ENCODE measurements at regions not wholly inside any gene's neighbourhood (a gene's known extent, or its start where the extent isn't known, plus 50 kb on each side); places are given as distances from the start of the nearest gene placed in this dataset.

DNA sequence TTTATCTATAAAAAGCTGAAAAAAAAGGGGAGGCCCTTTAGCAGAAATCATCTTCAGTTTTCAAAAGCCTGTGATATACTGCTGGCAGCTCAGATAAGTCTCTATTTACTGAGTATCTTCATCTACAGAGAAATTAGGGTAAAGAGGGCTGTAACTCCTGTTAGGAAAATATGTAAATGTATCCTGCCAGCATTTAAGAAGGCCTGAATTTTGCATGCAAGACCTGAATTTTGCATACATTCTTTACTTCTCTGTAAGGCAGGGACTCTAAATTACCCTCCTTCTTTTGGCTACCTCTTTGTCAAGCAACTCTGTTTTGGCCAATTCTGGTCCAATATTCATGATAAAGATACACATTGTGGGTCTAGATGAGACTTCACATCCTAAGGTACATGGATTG is 150.6 kb upstream of the SPACA1 start:
- no peaks in the 10 kb centered on the region for H3K9me3 ChIP-seq (ENCODE audit: control insufficient read depth in 2 of 2, low read length in 2 of 2)
- no peaks in the 10 kb centered on the region for H3K4me1 ChIP-seq (ENCODE audit: control insufficient read depth, insufficient read depth, low read length)
- no peak overlapping the region for H3K9ac ChIP-seq (ENCODE audit: low read length in 2 of 2)
- H3K27me3 ChIP-seq (ENCODE audit: control insufficient read depth in 1 of 2, insufficient read depth in 2 of 2, low read length in 2 of 2) = no peaks in the 10 kb centered on the region
- no peaks in the 10 kb centered on the region for H3K36me3 ChIP-seq (ENCODE audit: control insufficient read depth in 2 of 2, insufficient read depth in 2 of 2, low read length in 2 of 2)
- H3K4me3 ChIP-seq (ENCODE audit: low read length in 2 of 2) = no peak overlapping the region
- H3K27ac ChIP-seq (ENCODE audit: low read length) = no peak overlapping the region

DNA sequence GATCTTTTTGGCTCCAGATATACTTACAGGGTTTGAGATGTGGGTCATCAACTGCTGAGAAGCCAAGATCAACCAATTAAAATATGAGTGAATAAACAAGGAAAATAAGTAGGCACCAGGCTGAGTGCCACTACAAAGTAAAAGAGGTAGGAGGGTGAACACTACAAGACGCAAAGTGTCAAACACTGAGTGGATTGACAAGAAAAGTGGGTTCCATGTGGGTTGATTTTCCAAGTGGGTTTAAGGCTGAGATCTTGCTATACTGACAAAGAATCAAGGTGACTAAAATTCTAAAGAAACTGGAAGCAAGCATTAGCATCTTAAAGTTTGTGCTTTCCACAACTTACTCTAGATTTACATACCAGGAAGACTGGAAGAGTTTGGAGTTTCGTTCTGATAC is 160.4 kb upstream of the SPACA1 start:
- Histone ChIP-seq H3K27ac (ENCODE audit: low read length) (no peak overlapping the region), H3K27me3 (ENCODE audit: control insufficient read depth in 1 of 2, insufficient read depth in 2 of 2, low read length in 2 of 2) (no peaks in the 10 kb centered on the region), H3K36me3 (ENCODE audit: control insufficient read depth in 2 of 2, insufficient read depth in 2 of 2, low read length in 2 of 2) (no peaks in the 10 kb centered on the region), H3K4me3 (ENCODE audit: low read length in 2 of 2) (no peak overlapping the region), H3K9ac (ENCODE audit: low read length in 2 of 2) (no peak overlapping the region), H3K9me3 (ENCODE audit: control insufficient read depth in 2 of 2, low read length in 2 of 2) (no peaks in the 10 kb centered on the region), H3K4me1 (ENCODE audit: control insufficient read depth, insufficient read depth, low read length) (no peaks in the 10 kb centered on the region)

DNA sequence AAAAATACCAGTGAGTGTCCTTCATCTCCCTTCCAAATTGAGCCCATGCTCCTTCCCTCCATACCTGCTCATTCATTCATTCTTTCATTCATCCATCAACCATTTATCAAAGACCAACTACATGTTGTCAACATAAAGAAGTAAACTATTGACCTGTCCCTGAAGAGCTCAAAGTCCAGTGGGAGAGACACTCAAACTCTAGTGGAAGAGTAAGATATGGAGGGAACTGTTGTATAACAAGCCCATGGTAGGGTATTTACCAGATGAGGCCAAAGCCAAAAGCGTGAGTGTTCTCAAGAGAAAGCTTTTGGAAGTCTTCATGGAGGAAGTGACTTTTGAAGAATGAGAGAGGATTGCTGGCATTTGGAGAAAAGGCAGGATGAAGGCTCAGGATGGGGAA is 163.4 kb upstream of the SPACA1 start:
- Histone ChIP-seq H3K9me3 (ENCODE audit: control insufficient read depth in 2 of 2, low read length in 2 of 2) (no peaks in the 10 kb centered on the region), H3K9ac (ENCODE audit: low read length in 2 of 2) (no peak overlapping the region), H3K27me3 (ENCODE audit: control insufficient read depth in 1 of 2, insufficient read depth in 2 of 2, low read length in 2 of 2) (no peaks in the 10 kb centered on the region)

DNA sequence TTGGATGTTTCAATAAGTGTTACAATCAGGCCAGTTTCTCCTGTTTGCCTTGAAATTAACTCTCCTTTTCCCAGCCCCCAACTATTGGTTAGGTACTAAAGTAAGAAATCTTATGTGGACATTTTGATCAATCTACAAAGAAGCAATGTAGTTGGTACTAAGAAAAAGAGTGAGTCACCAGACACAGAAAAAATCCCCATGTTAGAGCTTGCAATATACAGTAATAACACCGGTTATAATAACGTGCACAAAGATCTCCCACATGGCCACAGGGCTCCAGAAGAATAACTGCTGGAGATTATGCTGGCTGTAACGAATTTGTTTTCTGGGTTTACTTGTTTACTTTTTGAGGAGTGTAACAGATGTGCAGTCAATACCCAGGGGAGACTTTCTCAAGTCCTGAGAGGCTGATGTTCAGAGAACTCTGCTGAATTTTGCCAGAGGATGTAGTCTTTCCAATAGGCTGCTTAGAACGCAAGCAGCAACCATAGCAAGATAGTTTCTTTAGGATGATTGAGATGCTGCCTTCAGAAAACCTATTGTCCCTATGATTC is 166.2 kb upstream of the SPACA1 start:
- Histone ChIP-seq H3K4me3 (ENCODE audit: low read length in 2 of 2) (no peak overlapping the region), H3K9ac (ENCODE audit: low read length in 2 of 2) (no peak overlapping the region), H3K27me3 (ENCODE audit: control insufficient read depth in 1 of 2, insufficient read depth in 2 of 2, low read length in 2 of 2) (no peaks in the 10 kb centered on the region), H3K9me3 (ENCODE audit: control insufficient read depth in 2 of 2, low read length in 2 of 2) (no peaks in the 10 kb centered on the region), H3K36me3 (ENCODE audit: control insufficient read depth in 2 of 2, insufficient read depth in 2 of 2, low read length in 2 of 2) (no peaks in the 10 kb centered on the region), H3K27ac (ENCODE audit: low read length) (no peak overlapping the region), H3K4me1 (ENCODE audit: control insufficient read depth, insufficient read depth, low read length) (no peaks in the 10 kb centered on the region)

More for the DNA sequence above, 163.4 kb upstream of the SPACA1 start:
- no peaks in the 10 kb centered on the region for H3K4me1 ChIP-seq (ENCODE audit: control insufficient read depth, insufficient read depth, low read length)
- H3K36me3 ChIP-seq (ENCODE audit: control insufficient read depth in 2 of 2, insufficient read depth in 2 of 2, low read length in 2 of 2) = no peaks in the 10 kb centered on the region
- no peak overlapping the region for H3K27ac ChIP-seq (ENCODE audit: low read length)
- no peak overlapping the region for H3K4me3 ChIP-seq (ENCODE audit: low read length in 2 of 2)

DNA sequence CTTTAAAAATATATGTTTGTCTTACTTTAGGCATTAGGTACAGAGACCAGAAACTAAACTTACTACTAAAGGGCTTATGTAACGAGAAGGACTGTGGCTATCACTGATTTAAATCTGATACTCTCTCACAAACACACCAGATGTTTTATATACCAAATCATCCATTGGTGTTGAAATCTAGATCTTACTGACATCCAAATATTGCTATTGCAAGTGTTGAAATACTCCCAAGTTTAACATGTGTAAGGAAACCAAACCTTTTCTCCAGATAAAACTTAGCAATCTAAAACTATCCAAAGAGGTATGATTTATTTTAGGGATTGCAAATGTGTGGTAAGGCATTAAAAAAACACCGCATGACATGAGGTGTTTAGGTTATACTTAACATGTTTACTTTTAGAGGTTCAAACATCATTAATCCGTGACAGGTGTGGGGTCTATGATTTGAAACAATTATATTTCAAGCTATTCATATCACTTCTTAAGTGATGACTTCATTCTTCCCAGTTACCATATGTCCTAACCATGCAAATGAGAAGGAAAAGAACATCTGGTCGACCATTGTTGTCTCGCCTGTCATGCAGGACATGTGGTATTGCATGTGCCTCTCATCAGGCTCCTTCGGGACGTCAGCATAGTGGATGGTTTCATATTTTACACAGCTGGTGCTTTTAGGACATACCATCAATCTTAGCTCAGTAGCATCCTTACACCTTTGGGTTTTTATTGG is 168.3 kb upstream of the SPACA1 start:
- Histone ChIP-seq H3K4me1 (ENCODE audit: control insufficient read depth, insufficient read depth, low read length) (no peaks in the 10 kb centered on the region), H3K9me3 (ENCODE audit: control insufficient read depth in 2 of 2, low read length in 2 of 2) (no peaks in the 10 kb centered on the region), H3K27me3 (ENCODE audit: control insufficient read depth in 1 of 2, insufficient read depth in 2 of 2, low read length in 2 of 2) (no peaks in the 10 kb centered on the region), H3K4me3 (ENCODE audit: low read length in 2 of 2) (no peak overlapping the region), H3K27ac (ENCODE audit: low read length) (no peak overlapping the region), H3K36me3 (ENCODE audit: control insufficient read depth in 2 of 2, insufficient read depth in 2 of 2, low read length in 2 of 2) (no peaks in the 10 kb centered on the region), H3K9ac (ENCODE audit: low read length in 2 of 2) (no peak overlapping the region)

DNA sequence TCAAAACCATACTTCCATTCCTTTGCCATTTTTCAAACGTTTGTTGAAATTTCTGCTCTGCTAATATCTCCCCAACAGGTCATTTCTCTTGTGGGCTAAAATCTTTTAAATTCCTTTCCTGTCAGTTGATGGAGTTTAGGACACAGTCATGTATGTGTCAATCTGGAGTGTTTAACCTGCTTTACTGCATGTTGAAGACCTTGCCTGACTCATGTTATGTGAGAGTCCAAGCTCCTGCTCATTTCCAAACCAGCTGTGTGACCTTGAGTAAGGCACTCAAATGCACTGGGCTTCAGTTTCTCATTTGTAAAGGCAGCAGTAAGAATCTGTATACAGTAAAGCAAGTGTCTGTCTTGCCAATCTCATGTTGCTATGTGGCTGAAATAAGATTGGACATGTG is 171.9 kb upstream of the SPACA1 start:
- no peak overlapping the region for H3K9ac ChIP-seq (ENCODE audit: low read length in 2 of 2)
- H3K27me3 ChIP-seq (ENCODE audit: control insufficient read depth in 1 of 2, insufficient read depth in 2 of 2, low read length in 2 of 2) = no peaks in the 10 kb centered on the region
- no peak overlapping the region for H3K27ac ChIP-seq (ENCODE audit: low read length)
- H3K9me3 ChIP-seq (ENCODE audit: control insufficient read depth in 2 of 2, low read length in 2 of 2) = no peaks in the 10 kb centered on the region
- H3K4me3 ChIP-seq (ENCODE audit: low read length in 2 of 2) = no peak overlapping the region
- no peaks in the 10 kb centered on the region for H3K4me1 ChIP-seq (ENCODE audit: control insufficient read depth, insufficient read depth, low read length)
- H3K36me3 ChIP-seq (ENCODE audit: control insufficient read depth in 2 of 2, insufficient read depth in 2 of 2, low read length in 2 of 2) = no peaks in the 10 kb centered on the region

DNA sequence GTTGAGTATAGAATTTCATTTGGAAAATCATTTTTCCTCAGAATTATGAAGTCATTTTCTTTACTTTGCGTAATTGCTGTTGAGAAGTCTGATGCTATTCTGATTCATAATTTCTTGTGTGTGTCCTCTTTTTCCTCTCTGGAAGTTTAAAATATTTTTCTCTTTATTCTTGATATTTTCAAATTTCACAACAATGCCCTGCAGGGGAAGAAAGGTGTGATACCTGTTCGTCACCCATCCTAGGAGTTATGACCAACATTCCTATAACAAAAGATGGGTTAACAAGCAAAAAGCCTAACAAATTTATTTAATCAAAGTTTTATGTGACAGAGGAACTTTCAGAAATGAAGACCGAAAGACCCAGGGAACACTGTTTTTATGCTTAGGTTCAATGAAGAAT is 171.5 kb upstream of the AKIRIN2 start:
- Histone ChIP-seq H3K27ac (ENCODE audit: low read length) (no peak overlapping the region), H3K4me1 (ENCODE audit: control insufficient read depth, insufficient read depth, low read length) (no peaks in the 10 kb centered on the region), H3K4me3 (ENCODE audit: low read length in 2 of 2) (no peak overlapping the region), H3K27me3 (ENCODE audit: control insufficient read depth in 1 of 2, insufficient read depth in 2 of 2, low read length in 2 of 2) (no peaks in the 10 kb centered on the region), H3K9me3 (ENCODE audit: control insufficient read depth in 2 of 2, low read length in 2 of 2) (no peaks in the 10 kb centered on the region), H3K36me3 (ENCODE audit: control insufficient read depth in 2 of 2, insufficient read depth in 2 of 2, low read length in 2 of 2) (no peaks in the 10 kb centered on the region), H3K9ac (ENCODE audit: low read length in 2 of 2) (no peak overlapping the region)

DNA sequence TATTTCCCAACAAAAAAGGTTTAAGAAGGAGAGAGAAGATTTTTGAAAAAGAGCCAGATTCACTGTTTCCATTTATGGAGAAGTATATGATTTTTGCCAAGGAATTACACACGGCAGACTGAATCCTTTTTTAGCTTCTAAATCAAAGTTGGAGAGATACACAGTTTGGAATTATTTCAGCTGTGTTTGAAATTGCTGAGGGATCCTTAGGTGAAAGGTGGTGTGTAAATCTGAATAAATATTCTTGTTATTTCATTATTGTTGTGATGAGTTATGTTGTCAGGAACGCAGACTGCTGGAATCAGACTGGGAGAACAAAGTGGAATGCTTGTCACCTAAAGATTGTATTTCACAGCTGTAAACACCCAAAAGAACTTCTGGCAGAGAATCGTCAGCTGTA is 168.5 kb upstream of the AKIRIN2 start:
- Histone ChIP-seq H3K4me1 (ENCODE audit: control insufficient read depth, insufficient read depth, low read length) (no peaks in the 10 kb centered on the region), H3K9ac (ENCODE audit: low read length in 2 of 2) (no peak overlapping the region), H3K27me3 (ENCODE audit: control insufficient read depth in 1 of 2, insufficient read depth in 2 of 2, low read length in 2 of 2) (no peaks in the 10 kb centered on the region), H3K9me3 (ENCODE audit: control insufficient read depth in 2 of 2, low read length in 2 of 2) (no peaks in the 10 kb centered on the region), H3K27ac (ENCODE audit: low read length) (no peak overlapping the region), H3K4me3 (ENCODE audit: low read length in 2 of 2) (peak overlapping the region in 1 of 2 donors; percentile 3), H3K36me3 (ENCODE audit: control insufficient read depth in 2 of 2, insufficient read depth in 2 of 2, low read length in 2 of 2) (no peaks in the 10 kb centered on the region)

DNA sequence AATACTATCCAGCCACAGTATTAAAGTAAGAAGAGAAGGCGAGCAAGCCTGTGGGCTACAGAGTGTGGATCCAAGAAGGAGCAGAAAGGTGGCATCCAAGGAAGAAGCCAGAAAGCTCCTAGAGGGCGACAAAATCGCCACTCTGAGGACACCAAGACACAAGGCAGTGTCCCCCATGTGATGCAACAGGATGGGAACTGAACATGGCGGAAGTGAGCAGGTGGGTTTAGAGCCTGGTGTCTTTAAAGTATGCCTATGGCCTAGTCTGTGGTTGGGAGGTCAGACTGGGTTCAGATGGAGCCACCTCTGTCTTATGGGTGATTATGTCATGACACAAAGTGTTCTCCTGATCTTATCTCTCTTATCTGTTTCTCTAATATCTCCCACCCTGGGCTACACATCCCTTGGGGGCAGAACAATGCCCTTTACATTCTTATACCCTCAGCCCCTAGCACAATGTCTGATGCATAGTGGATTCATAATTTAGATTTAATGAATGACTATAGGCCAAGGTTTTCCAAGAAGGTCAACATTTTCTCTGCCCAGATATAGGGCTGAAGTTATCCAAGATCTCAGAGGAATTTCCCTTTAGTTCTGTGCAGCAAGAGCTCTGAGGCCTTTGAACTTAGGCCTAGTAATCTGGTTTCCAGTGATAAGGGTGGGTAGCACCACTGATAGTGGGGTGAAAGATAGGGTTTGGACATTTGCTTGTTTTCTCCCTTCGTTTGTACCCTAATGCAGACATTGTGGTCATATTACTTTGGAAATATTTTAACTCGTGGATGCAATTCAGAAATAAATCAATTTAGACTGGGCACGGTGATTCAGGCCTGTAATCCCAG is 167.3 kb upstream of the AKIRIN2 start:
- no peaks in the 10 kb centered on the region for H3K4me1 ChIP-seq (ENCODE audit: control insufficient read depth, insufficient read depth, low read length)
- no peak overlapping the region for H3K27ac ChIP-seq (ENCODE audit: low read length)
- no peak overlapping the region for H3K4me3 ChIP-seq (ENCODE audit: low read length in 2 of 2)
- no peaks in the 10 kb centered on the region for H3K9me3 ChIP-seq (ENCODE audit: control insufficient read depth in 2 of 2, low read length in 2 of 2)
- H3K36me3 ChIP-seq (ENCODE audit: control insufficient read depth in 2 of 2, insufficient read depth in 2 of 2, low read length in 2 of 2) = no peaks in the 10 kb centered on the region
- H3K9ac ChIP-seq (ENCODE audit: low read length in 2 of 2) = no peak overlapping the region
- H3K27me3 ChIP-seq (ENCODE audit: control insufficient read depth in 1 of 2, insufficient read depth in 2 of 2, low read length in 2 of 2) = no peaks in the 10 kb centered on the region

DNA sequence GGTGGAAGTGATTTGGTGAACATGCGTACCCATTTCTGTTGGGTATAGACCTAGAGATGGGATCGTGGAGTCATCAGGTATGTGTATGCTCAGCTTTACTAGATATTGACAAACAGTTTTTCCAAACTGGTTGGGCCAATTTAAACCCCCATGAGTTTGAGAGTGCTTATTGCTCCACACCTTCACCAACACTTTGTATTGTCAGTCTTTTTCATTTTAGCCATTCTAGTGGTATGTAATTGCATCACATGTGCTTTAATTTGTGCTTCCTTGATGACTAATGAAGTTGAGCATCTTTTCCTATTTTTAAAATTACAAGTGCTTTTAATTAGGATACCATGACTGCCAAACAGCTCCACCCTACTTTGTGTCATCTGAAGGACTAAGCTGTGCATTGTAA is 158.9 kb upstream of the AKIRIN2 start:
- Histone ChIP-seq H3K27ac (ENCODE audit: low read length) (no peak overlapping the region), H3K4me1 (ENCODE audit: control insufficient read depth, insufficient read depth, low read length) (no peaks in the 10 kb centered on the region), H3K9ac (ENCODE audit: low read length in 2 of 2) (no peak overlapping the region), H3K27me3 (ENCODE audit: control insufficient read depth in 1 of 2, insufficient read depth in 2 of 2, low read length in 2 of 2) (no peaks in the 10 kb centered on the region), H3K4me3 (ENCODE audit: low read length in 2 of 2) (no peak overlapping the region), H3K36me3 (ENCODE audit: control insufficient read depth in 2 of 2, insufficient read depth in 2 of 2, low read length in 2 of 2) (no peaks in the 10 kb centered on the region), H3K9me3 (ENCODE audit: control insufficient read depth in 2 of 2, low read length in 2 of 2) (no peaks in the 10 kb centered on the region)

DNA sequence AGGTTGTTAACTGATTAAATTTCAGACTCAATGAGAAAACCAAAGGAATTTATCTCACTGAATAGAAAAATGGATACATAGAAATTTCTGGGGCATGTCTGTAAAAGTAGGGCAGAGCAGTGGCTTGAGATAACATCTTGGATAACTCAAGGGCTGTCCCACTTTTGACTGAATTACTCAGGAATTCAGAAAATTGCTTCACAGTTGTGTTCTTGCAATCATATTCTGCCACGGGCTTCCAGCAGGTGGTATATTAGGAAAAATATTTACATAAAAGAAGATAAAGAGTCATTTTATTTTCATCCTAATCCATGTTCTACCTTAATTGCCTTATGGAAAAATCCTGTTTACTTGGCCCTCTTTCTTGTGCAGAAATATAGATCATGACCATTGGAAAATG is 156.4 kb upstream of the AKIRIN2 start:
- Histone ChIP-seq H3K4me1 (ENCODE audit: control insufficient read depth, insufficient read depth, low read length) (no peaks in the 10 kb centered on the region), H3K4me3 (ENCODE audit: low read length in 2 of 2) (no peak overlapping the region), H3K36me3 (ENCODE audit: control insufficient read depth in 2 of 2, insufficient read depth in 2 of 2, low read length in 2 of 2) (no peaks in the 10 kb centered on the region), H3K9me3 (ENCODE audit: control insufficient read depth in 2 of 2, low read length in 2 of 2) (no peaks in the 10 kb centered on the region), H3K27me3 (ENCODE audit: control insufficient read depth in 1 of 2, insufficient read depth in 2 of 2, low read length in 2 of 2) (no peaks in the 10 kb centered on the region), H3K27ac (ENCODE audit: low read length) (no peak overlapping the region), H3K9ac (ENCODE audit: low read length in 2 of 2) (no peak overlapping the region)
